ENCODE measurements at regions not wholly inside any gene's neighbourhood (a gene's known extent, or its start where the extent isn't known, plus 50 kb on each side); places are given as distances from the start of the nearest gene placed in this dataset.

- TF ChIP-seq CTCF (IDR thresholded peaks at IDR 0.05) = no peak
- no peak for TF ChIP-seq EZH2 (IDR thresholded peaks at IDR 0.05; ENCODE audit: borderline replicate concordance, insufficient read depth, low read depth, low read length, poor library complexity, severe bottlenecking)
Observed at GRCh38 chr18:9020221-9020620, 82.3 kb upstream of the NDUFV2 start.
